ENCODE measurements at regions not wholly inside any gene's neighbourhood (a gene's known extent, or its start where the extent isn't known, plus 50 kb on each side); places are given as distances from the start of the nearest gene placed in this dataset.
"Not testable (repeated sequence)": the region's sequence is repeated elsewhere in the genome, so short reads cannot be mapped to it uniquely, and the experiment has no call there.

DNA sequence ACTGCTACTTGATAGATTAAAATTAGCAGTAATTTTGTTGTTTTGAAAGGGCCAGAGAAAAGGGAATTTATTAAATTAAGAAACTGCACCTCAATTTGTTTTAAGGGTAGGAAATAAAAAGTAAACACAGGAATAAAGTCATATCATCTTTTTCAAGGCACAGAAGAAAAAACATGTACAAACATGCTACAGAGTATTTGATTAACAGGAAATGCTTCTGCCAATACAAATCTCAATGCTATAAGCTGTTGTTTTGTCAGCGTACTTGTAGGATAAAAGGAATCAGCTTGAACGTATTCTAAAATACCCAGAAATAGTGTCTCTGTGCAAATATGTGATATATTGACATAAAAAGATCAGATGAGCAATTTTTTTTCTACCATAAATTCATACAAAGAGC, 474.0 kb upstream of the MGAT4C start:
- no peak for DNase-seq

GRCh38 chr12:86729739-86730138, 473.5 kb upstream of the MGAT4C start:
- no peak for DNase-seq

GRCh38 chr12:86727160-86727559, 471.0 kb upstream of the MGAT4C start:
- DNase-seq: no peak

- no peak for DNase-seq
These were observed 468.5 kb upstream of the MGAT4C start for GRCh38 chr12:86724716-86725115.

- no peak for DNase-seq
These were observed 467.1 kb upstream of the MGAT4C start for GRCh38 chr12:86723326-86723725.

- DNase-seq: no peak
These were observed 465.7 kb upstream of the MGAT4C start for GRCh38 chr12:86721713-86722397.

GRCh38 chr12:86719381-86719780, 463.2 kb upstream of the MGAT4C start:
- no peak for DNase-seq

DNA sequence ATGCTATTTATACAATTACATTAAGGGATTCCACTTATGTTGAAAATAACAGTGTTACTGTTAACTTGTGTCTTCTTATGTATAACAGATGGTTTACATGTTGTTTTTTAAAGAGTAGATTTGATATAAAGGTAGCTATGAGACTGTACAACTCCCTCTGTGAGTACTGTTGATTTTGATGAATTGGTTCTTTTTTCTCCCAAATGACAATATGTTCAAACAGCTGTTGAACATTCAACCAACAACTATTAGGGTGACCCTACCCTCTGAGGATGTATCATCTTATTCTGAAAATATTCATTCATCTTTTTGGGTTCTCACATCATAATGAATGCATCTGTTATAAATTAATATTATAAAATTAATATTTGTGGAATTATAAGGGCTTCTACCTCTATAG, 456.9 kb upstream of the MGAT4C start:
- no peak for DNase-seq

DNA sequence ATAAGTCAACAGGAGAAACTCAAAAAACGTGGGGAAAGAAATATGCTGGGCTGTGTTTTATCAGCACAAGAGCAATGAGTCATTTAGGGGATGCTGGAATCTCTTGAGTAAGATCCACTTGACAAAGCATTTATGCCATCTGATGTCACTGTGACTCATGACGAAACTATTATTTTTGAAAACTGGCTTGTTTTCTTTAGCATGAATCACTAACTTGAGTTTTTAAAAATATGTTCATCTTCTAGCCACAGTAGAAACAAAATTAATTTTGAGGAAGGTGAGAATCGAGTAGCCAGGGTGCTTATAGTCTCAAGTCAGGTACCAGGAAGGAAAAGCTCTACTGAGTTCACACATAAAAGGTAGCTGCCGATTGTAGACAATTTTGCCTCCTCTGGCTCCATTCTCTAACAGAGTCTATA, 456.2 kb upstream of the MGAT4C start:
- DNase-seq: no peak

GRCh38 chr12:86711731-86712130, 455.5 kb upstream of the MGAT4C start:
- no peak for DNase-seq

GRCh38 chr12:86710109-86710508, 453.9 kb upstream of the MGAT4C start:
- no peak for DNase-seq

GRCh38 chr12:86709017-86709416, 452.8 kb upstream of the MGAT4C start:
- not testable (repeated sequence) for DNase-seq

DNA sequence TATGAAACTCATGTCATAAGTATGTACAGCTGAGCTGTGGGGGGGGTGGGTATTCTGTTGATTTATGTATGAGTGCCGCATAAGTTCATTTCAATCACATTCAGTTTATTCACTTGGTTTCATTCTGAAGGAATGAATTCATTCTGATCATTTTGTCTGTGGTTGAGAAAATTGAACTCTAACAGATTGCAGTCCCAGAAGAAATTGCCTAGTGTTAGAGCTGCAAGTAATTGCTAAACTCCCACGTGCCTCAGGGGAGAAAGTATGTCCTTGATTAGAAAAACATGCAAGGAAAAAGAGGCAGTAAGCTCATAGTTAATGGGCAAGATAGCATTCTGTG, 442.4 kb upstream of the MGAT4C start:
- no peak for DNase-seq

DNA sequence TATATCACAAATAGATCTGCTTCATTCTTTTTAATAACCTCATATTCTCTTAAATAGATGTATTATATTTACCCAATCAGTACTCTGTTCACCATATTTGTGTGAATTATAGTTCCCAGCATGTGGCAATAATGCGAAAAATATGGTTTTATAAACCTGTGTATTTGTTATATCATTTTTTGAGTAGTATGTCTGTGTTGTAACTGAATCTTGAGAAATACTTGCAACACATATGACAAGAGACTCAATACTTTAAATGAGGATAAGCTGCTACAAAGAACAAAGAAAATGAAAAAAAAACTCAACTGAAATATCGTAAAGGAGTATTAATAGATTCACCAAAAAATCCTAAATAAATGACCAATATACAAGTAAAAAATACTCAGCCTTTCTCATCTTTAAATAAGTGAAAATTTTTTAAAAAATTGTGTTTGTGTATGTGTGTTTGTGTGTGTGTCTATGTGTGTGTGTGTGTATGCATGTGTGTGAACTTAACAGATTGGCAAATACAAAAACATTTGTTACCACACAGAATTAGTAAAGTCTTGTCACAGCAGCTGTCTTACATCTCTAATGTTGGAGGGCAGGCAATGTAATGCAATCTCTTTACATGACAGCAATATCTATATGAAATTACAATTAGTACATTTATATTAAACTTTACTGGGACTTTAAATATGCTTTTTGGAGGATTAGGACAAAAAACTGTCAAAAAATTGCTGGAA, 441.9 kb upstream of the MGAT4C start:
- no peak for DNase-seq

- DNase-seq: no peak
These were observed 427.5 kb upstream of the MGAT4C start for GRCh38 chr12:86683568-86684304.

- DNase-seq: no peak
These were observed 424.9 kb upstream of the MGAT4C start for GRCh38 chr12:86681060-86681459.

DNA sequence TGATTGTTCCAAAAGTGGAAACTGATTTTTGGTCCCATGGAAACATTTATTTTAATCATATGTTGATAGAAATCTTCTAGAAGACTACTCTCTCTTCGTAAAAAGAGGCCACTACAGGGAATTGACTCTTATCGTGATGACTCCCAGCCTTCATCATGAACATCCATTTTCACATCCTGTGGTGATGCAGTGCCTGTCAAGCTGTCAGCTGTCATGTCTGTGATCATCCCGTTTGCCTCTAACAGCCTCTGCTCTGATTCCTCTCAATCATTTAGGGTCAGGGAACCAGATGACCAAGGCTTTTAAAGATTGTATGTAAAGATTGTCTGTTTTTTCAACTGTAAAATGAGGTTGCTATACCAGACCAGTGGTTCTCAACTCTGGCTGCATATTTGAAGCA, 419.0 kb upstream of the MGAT4C start:
- DNase-seq: no peak

- DNase-seq: no peak
These were observed 414.8 kb upstream of the MGAT4C start for GRCh38 chr12:86670986-86671385.

DNA sequence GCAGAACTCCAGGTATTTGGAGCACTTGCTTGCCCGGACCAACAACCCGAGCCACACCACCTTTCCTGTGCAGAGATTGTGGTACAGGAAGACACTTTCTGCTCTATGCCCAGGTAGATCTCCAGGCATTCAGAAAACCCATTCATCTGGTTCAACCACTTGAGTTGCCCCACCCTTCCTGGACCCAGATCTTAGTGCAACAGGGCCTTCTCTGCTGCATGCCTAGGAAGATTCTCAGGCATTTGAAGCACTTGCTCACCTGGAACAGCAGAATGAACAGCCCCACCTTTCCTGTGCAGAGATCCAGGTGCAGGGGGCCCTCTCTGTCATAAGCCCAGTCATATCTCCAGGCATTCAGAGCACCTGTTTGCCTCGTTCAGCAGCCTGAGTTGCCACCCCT, 412.8 kb upstream of the MGAT4C start:
- DNase-seq: no peak

GRCh38 chr12:86666316-86666715, 410.1 kb upstream of the MGAT4C start:
- DNase-seq: no peak

DNA sequence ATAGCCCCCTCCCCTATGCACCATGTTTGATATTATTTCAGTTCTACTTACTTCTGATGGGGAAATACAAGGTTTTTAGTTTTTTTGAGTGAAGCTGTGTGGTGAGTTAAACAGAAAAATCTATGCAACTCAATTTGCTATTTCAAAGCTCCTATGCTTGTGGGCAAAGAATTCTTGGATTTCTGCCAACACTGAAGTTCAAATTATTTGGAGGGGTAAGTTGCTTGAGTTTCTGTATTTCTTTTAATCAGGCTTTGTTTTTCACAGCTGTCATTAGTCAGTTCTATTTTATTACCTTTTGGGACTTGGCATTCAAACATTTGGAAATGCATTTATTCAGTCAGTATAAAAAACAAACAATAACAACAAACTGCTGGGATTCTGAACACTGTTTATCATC, 407.5 kb upstream of the MGAT4C start:
- no peak for DNase-seq

- no peak for DNase-seq
These were observed 407.0 kb upstream of the MGAT4C start for GRCh38 chr12:86663173-86663572.

DNA sequence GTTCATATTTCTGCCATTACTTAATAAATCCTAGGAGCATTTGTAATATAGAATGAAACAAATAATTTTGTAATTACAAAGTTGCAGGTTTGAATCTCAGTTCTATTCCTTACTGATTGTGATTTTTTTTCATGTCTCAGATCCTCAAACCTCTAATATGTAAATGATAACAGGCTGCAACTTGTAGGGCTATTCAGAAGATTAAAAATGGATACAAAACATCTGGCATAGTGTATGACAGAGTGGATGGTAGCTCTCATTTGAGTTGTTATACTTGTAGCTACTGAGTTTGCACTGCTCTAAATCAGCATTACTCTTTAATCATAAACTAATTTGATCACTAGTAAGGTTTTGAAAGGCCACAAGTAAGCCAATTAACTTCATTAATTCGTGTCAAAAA, 406.3 kb upstream of the MGAT4C start:
- DNase-seq: no peak

GRCh38 chr12:86660488-86661147, 404.4 kb upstream of the MGAT4C start:
- DNase-seq: no peak
